ENCODE measurements at regions not wholly inside any gene's neighbourhood (a gene's known extent, or its start where the extent isn't known, plus 50 kb on each side); places are given as distances from the start of the nearest gene placed in this dataset.

DNA sequence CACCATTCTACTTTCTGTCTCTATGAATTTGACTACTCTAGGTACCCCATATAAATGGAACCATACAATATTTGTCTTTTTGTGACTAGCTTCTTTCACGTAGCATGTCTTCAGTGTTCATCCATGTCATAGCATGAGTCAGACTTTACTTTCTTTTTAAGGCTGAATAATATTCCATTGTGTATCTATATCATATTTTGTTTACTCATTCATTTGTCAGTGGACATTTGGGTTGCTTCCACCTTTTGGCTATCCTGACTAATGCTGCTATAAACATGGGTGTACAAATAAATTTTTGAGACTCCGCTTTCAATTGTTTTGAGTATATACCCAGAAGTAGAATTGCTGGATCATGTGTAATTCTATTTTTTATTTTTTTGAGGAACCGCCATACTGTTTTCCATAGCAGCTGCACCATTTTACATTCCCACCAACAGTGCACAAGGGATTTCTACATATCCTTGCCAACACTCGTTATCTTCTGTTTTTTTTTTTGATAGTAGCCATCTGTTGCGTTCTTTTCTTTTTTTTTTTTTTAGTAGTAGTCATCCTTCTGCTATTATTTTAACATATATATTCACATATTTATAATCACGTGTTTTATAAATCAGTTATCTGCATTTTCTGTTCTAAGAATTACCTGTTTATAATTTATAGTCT is 158.0 kb upstream of the MED14 start:
- TF ChIP-seq, protein P1, sequence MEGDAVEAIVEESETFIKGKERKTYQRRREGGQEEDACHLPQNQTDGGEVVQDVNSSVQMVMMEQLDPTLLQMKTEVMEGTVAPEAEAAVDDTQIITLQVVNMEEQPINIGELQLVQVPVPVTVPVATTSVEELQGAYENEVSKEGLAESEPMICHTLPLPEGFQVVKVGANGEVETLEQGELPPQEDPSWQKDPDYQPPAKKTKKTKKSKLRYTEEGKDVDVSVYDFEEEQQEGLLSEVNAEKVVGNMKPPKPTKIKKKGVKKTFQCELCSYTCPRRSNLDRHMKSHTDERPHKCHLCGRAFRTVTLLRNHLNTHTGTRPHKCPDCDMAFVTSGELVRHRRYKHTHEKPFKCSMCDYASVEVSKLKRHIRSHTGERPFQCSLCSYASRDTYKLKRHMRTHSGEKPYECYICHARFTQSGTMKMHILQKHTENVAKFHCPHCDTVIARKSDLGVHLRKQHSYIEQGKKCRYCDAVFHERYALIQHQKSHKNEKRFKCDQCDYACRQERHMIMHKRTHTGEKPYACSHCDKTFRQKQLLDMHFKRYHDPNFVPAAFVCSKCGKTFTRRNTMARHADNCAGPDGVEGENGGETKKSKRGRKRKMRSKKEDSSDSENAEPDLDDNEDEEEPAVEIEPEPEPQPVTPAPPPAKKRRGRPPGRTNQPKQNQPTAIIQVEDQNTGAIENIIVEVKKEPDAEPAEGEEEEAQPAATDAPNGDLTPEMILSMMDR (IDR thresholded peaks at IDR 0.05), result no peak
- no peak for TF ChIP-seq POLR2A (IDR thresholded peaks at IDR 0.05)
- no peak for TF ChIP-seq POLR2AphosphoS5 (IDR thresholded peaks at IDR 0.05; ENCODE audit: insufficient read depth in 1 of 2, low read depth in 1 of 2)
